NCI-H2029 (cell line): ENCODE measurements at regions not wholly inside any gene's neighbourhood (a gene's known extent, or its start where the extent isn't known, plus 50 kb on each side); places are given as distances from the start of the nearest gene placed in this dataset.

Experiments used
- DNase-seq: peaks from one replicate; lab custom pipeline; 2025; lab: John Stamatoyannopoulos, UW

DNA sequence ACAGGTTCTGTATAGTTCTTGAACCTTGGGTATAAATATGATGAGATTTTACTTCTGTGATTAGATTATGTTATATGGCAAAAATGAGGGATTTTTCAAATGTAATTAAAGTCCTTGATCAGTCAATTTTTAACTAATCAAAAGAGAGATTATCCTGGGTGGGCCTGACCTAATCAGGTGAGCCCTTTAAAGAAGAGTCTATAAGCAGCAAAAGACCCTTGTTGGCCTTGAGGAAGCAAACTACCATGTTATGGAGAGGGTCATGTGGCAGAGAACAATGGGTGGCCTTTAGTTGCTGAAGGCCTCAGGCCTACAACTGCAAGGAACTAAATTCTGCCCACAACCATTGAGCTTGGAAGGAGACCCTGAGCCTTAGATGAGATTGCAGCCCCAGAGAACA is 102.5 kb upstream of the RIPOR2 start:
- DNase-seq = no peak

DNA sequence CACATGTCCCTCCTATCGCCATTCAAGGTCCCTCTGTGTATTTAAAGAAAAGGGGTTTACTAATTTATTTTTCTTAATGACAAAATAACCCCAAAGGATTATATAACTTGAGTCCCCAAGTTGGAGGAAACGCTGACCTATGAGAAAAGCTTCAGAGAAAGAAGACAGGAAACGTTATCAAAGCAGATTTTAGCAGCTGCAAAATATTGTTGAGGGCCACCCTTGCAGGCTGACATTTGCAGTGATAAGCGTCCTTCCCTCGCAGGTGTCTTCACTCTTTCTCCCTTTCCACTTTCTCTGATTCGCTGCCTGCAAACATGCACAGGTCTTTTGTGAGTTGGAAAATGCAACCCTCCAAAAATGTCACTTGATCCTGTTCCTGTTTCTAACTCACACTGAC is 103.2 kb upstream of the RIPOR2 start:
- DNase-seq = no peak

DNA sequence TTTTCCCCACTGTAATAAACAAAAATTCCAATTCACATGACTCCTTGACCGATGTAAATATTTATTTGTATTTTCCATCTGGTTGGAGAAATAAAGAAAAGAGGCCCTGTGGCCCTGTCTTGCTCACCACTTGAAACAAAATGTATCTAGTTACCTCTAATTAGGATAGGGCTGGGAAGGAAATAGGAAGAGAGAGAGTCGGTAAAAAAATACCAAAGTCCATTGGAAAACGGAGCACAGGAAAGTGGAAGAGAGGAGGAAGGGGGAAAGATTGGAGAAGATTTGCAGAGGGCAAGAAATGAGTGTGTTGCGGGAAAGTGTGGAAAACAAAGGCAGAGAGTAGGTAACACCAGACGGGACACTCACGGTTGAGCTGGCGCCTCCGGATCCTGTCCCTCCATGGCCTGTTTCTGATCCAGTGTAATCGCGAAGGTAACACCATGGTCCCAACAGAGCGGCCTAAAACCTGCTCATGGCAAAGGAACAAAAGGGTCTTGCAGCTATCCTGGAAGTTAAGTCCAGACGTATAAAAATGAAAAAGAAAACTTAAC is 105.8 kb upstream of the RIPOR2 start:
- no peak for DNase-seq

DNA sequence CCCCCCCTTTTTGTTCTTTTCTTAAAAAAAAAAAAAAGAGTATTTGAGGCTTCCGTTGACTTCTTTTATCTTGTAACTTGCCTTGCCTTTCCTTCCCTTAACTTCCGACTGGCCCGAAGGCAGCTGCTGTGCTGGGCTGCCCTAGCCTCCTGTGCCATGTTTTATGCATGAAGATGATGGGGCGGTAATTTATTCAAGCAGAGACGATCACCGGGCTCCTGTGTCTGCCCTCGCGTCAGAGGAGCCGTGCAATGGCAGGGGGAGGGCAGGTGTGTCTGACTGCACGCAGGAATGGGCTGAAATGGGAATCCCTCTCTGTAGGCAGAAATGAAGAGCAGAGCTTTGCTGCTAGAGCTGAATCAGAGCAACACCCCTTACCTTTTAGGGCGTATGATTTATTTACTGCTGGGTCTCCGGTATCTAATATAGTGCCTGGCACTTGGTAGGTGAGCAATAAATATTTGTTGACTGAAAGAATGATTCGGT is 106.3 kb upstream of the RIPOR2 start:
- DNase-seq = peak; percentile 67

DNA sequence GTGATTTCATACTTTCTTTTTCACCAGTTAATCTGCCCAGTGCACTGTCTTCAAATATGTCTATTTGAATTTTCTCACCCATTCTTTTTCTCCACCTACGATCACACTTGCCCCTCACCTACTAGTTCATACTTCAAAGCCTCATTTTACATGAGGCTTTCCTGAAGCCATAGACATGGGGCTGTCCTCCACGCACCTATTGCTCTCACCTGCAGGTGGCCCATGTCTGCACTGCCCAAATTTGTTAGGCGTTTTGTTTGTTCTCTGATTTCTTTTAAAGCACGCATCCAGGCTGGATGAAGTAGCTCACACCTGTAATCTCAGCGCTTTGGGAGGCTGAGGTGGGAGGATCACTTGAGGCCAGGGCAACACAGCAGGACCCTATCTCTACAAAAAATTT is 106.8 kb upstream of the RIPOR2 start:
- DNase-seq = no peak

DNA sequence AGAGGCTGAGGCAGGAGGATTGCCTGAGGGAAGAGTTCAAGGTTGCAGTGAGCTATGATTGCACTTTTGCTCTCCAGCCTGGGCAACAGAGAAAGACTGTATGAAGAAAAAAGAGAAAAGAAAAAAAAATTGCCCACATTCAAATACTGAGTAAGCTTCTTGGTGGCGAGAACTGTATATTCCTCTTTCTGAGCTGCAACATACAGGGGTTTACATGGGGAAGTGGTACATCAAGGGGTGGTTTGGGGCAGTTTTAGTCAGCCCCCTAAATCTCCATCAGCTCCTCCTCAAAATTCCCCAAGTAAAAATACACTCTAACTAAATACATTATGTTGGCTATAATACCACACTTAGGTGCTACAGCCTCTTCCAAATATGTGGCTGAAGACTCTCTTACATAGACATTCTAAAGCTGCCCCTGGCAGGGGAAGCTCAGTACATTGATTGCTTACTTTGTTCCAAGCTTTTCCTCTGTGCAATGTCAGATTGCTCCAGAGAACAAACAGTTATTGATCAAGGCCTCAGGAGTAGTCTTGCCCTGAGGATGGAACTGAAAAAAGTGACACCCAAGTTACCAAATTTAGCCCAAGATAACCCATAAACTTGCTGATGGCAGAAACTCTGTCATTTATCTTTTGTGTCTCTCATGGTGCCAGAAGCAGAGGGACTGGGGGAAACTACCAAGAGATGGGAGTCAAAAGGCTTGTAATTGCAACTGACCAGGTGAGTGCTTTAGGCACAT is 107.4 kb upstream of the RIPOR2 start:
- no peak for DNase-seq

DNA sequence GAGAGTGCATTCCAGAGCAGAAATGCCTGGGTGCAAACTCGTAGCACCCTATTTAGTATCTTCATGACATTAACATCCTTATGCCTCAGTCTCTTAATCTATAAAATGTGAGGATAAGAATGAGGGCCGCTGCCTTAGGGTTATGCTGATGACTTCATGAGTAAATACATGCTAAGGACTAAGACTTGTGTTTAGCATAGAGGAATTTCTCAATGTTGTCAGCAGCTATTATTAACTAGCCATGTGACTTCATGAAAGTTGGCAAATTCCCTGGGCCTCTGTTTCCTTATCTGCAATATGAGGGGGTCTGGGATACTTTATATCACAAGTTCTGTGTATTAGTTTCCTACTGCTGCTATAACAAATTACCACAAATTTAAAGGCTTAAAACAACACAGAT is 108.1 kb upstream of the RIPOR2 start:
- no peak for DNase-seq

DNA sequence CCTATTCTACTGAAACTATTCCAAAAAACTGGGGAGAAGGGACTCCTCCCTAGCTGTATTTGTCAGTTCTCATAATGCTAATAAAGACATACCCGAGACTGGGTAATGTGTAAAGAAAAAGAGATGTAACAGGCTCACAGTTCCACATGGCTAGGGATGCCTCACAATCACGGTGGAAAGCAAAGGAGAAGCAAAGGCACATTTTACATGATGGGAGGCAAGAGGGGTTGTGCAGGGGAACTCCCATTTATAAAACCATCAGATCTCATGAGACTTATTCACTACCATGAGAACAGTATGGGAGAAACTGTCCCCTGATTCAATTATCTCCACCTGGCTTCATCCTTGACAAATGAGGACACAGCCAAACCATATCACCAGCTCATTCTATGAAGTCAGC is 111.2 kb upstream of the RIPOR2 start:
- DNase-seq = no peak

DNA sequence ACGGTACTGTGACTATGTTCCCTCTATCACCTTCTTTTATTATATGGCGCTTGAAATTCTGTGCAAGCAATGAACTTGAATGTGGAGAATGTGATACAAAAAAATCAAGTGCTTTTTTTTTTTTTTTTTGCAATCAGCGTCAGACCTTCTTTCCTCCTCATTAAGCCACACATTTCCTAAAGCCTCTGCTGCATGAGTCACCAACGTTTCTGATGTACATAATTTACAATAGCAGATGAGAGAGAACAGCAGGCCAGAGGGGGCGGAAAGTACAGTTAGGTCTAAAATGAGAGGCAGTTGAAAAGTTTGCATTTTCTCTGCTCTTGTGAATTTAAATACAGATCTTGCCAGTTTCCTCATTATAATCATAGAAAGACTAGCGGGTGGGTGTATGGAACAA is 114.6 kb upstream of the RIPOR2 start:
- no peak for DNase-seq

DNA sequence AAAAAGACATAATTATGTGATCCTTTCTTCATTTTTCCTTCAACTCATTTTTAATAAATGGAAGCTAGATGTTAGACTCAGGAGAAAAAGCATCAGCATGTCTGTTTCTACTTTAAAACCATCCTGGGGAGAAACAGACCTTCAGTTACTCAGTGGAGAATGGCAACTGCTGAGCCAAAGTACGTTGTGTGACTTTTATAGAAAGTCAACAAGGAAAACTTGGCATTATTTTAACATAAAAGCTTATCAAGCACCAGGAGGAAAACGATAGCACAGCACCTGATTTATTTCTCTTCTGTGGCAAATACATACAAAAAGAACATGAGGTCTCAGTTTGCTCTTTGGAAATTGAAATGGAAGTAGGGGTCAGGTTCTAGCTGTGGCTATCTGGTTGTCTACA is 115.3 kb upstream of the RIPOR2 start:
- DNase-seq = no peak

DNA sequence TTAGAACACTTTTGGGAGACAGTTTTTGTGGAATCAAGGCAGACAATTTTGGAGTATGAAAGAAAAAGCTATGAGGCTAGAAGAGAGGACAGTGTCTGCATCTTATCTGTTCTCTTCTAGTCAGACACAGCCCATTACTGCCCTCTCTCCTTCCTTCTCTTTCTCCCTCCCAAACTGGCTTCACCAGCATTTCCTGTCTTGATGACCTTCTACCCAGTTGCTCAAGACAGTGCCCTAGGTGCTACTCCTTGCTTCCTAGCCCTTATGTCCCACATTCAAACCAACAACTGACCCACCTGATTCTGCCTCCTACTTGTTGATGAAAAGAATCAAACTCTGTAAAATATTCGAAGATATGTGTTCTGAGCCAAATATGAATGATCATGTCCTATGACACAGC is 116.4 kb upstream of the RIPOR2 start:
- DNase-seq = no peak

DNA sequence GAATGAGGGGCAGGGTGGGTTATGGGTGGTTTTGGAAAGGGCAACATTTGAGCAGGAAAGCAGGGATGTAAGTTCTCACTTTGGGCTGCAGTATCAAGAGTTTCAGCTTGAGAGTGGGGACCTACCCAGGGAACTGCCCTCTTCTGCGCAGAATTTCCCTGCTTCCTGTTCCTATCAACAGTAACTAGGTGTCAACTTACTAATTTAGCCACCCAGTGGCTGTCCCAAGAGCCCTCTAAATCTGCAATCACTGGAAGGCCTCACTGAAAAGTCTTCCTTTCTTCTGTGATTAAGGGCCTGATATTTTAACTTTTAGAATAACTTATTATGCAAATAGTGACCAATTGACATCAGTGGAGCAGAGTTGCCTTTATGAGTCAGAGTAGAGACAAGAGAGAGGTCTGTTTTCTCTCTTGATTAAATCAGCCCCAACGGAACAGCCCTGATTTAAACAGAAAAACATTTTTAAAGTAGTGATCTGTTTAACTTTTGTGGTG is 118.2 kb upstream of the RIPOR2 start:
- DNase-seq = no peak

DNA sequence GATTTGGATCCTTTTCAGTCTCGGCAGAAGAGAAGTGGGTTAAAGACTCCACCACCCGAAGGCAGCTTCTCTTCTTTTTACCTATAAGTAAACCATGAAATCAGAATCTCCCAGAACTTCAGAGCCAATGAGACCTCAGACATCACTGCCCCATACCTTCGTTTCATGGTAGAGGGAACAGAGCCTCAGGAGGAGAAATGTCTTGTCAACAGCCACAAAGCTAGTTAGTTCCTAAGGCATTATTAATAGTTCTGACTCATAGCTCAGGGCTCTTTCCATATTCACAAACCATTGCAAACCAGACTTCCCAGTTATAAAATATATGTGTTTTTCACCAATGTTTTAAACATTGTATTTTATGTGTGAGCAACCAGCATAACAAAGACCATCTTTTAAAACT is 118.7 kb upstream of the RIPOR2 start:
- no peak for DNase-seq

DNA sequence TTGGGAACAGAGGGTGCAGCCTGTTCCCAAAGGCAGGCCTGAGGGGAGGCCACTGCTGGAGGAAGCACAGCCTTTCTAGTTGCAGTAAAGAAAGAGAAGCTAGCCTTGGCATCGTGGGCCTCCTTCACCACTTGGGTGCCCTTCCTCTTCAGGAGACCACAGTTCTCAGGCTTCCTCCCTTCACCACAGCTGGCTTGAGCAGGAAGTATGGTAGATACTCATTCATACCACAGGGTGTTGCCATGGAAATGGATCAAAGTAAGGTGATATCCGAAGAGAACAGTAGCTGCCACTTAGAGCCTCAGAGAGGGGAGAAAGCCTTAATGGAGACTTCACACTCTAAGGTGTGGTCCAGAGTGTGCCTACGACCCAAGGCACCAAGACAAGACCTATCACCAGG is 120.4 kb upstream of the RIPOR2 start:
- no peak for DNase-seq

DNA sequence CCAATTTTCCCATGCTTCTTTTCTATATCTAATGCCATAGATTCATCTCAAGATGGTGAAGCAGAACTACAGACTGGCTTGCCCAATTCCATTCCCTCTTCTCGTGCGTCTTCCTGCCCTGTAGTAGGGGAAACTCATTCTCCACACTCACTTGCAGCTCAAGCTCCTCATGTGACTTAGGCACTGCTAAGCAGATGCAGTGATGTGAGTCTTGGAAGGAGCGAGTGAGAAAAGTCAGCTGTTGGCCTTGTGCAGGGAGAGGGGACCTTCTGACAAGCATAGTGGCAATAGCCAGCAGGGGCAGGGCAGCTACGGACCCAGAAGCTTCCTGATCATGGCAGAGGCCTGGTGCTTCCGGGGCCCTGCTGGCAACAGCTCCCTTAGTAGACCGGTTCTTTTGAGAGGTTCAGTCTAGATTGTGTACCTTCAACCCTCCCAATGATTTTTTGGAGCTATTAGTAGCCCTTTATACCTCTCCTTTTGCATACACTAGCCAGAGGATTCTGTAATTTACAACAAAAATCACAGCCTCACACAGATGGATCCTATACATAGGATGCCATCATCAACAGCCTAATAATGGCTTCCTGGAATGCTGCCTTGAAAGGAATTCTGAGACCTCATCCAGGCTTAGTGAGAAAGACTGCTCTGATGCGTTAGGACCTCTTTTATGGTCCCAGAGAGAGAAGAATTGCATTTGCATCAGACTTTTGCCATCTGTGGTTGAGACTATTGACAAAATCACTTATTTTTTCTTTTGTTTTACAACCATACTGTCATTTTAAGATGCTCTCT is 121.5 kb upstream of the RIPOR2 start:
- DNase-seq = no peak

DNA sequence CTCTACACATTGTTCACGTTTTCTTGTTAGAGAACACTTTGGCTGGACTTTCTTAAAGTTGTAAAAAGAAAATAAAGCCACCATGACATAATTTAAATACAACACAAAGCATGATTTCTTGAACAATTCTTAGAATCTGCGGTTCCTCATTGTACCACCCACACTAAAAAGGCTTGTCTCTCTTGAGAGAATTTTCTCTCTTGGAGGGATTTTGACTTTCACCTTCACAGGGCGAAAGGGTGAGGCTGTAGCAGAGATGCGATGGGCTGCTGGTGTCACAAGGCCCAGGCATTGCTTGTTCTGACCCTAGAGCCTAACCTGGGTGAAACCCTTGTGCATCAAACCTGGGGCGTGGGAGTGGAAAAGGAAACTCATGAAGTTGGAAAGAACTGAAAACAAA is 122.7 kb upstream of the RIPOR2 start:
- no peak for DNase-seq

DNA sequence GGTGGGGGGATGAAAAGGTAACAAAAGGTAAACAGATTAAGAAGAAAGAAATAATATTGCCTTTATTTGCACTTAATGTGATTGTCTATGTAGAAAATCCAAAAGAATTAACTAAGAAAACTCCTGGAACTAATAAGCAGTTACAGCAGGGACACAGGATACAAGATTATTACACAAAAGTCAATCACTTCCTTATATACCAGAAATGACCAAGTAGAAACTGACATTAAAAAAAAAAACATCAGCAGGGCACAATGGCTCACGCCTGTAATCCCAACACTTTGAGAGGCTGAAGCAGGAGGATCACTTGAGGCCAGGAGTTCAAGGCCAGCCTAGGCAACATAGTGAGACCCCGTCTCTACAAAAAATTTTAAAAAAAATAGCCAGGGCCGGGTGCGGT is 123.2 kb upstream of the RIPOR2 start:
- no peak for DNase-seq

DNA sequence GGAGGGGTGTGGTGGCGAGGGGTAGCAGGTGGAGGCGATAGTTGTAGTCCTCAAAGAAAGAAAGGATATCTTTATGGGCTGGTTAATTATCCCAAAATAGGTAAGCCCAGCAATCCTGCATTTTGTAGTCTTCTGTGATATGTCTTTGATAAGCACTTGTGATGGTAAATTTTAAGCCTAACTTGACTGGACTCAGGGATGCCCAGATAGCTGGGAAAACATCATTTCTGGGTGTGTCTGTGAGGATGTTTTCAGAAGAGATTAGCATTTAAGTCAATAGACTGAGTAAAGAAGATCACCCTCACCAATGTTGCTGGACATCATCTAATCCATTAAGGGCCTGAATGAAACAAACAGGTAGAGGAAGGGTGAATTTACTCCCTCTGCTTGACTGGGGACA is 124.8 kb upstream of the RIPOR2 start:
- DNase-seq = no peak

DNA sequence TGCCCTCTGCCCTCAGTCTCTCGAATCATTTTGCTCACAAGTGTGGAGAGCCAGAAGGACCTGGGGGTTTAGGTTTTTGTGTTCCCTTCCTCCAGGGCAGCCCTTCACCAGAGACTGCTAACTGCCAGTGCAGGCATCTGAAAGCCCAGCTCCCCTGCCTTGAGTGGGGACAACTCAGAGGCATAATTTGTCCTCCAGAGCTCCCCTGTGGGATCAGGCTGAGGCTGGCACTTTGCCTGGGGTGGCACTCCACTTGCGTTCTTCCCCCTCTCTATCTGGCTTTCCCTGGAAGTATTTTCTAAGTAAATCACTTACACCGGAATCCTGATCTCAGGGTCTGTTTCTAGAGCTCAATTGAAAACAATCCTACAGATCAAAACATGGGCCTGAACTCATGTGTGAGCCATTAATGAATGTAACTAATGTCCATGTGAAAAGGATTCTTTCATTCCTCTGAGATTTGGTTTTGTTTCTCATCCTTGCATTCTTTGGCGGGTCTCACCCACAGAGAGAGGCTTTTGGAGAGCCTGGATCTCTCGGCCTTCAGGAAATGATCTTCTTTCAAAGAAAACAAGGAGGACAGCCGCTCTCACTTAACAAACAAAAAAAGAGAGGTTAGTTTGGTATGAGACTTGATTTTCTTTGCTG is 125.7 kb upstream of the RIPOR2 start:
- no peak for DNase-seq

DNA sequence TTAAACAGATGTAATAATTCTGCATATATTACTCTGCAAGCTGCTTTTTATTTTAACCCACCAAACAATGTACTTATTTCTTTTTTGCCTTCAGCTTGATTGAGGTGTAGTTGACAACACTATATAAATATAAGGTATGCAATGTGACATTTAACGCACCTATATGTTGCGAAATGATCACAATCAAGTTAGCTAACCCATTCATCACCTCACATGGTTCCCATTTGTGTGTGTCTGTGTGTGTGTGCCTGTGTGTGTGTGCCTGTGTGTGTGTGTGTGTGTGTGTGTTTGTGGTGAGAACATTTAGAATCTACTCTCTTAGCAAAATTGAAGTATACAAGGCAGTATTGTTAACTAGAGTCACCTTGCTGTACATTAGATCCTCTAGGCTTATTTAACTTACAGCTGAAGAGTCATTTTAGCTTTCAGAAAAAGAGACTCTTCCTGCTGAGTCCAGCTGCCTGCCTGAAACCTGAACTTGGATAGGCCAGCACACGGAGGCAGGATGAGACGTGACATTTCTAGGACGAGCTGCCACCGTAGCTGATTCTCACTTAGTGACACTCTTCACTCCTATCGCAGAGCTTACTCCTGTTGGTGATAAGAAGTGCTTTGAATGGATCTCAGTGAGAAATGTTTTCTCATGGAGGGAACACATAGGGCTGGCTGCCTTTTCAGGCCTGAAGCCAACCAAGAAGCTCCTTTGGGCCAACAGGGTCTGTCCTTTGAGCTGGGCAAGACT is 126.5 kb upstream of the RIPOR2 start:
- no peak for DNase-seq

DNA sequence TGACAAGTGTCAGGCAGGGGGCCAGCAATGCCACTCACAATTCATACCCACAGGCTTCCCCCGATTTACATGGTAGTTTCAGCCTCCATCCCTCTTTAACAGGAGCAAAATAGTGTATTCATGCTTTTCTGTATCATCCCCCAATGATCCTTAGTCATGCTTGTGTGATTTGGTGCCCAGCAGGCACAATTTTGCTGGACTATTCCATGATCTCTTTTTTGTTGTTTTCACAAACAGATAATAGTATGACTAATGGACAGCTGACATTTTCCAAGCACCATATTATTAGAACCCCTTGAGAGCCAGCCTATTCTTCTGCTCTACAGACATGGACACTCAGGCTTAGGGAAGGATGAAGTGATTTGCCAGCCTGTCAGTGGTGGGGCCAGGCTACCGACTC is 128.2 kb upstream of the RIPOR2 start:
- DNase-seq = no peak

DNA sequence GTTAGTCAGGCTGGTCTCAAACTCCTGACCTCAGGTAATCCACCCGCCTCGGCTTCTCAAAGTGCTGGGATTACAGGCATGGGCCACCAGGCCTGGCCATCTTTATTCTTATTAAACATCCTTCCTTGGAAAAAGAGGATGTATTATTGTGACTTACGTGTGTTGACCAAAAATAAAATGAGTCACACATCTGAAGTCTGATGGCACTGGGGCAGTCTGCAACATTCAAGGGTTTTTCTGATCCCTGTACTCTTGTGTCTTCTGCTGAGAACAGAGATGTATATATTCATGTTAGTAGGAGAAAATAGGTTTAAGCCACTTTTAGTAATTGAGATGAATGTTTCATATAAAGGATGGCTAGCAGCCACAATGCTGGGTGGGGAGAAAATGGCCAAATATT is 129.9 kb upstream of the RIPOR2 start:
- DNase-seq = no peak
